CD4-positive, alpha-beta T cell treated with Interferon alpha-2 for 1 hour (primary cell): ENCODE measurements at regions not wholly inside any gene's neighbourhood (a gene's known extent, or its start where the extent isn't known, plus 50 kb on each side); places are given as distances from the start of the nearest gene placed in this dataset.

Experiments used
- DNase-seq, 2 donors: peaks; one replicate each; pipeline ENCODE4 v3.0.0-alpha.2; 2020 to 2022

DNA sequence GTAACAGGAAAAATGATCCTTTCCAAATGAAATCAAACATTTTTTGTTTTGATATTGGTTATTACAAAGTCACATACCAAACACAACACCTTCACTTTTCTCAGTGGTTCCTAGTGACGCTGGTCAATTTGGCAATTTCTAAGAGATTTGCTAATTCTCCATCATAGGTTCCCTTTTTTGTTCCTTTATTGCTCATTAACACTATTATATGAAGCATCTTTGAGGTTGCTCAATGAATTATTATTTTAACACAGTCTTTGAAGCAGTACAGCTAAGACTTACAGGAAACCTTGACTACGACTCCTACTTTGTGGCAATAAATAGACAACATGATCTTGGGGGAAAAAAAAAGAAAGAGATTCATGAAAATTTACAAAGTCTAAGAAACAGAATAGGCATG is 152.2 kb upstream of the VRK2 start:
- DNase-seq: no peak

DNA sequence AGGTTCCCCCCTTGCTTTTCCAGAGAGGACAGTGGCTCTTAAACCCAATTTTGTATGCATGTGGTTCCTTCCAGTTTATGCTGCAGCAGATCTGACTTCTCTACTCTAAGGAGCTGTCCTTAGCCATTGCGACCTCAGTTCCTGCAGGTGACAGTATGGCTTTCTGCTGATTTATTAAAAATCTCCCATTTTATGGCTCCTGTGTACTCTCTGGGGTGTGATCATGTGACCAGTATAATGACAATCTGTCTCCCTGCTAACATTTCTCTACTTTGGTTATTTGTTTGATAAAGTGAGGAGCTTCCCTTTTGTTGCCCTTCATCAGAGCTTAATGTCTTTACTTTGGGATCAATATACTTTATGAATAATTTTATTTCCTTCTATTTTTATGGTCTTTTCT is 148.7 kb upstream of the VRK2 start:
- DNase-seq: no peak

DNA sequence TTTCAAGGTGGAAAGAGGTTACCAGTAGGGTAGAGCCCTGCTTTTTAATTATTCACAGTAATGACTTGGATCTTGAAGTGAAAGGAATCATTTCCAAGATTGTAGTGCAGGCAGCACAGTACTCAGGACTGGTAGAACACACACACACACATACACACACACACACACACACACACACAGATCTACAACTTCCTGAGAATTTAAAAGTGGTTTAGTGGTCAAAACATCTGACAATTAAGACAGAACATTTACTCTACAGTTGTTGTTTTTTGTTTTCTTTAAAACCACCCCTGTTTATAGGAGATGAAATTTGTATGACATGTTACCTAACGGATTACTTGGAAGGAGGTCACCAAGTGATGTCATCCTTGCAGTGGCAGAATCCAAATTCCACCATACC is 146.7 kb upstream of the VRK2 start:
- peak in 1 of 2 donors; percentile 26 for DNase-seq

DNA sequence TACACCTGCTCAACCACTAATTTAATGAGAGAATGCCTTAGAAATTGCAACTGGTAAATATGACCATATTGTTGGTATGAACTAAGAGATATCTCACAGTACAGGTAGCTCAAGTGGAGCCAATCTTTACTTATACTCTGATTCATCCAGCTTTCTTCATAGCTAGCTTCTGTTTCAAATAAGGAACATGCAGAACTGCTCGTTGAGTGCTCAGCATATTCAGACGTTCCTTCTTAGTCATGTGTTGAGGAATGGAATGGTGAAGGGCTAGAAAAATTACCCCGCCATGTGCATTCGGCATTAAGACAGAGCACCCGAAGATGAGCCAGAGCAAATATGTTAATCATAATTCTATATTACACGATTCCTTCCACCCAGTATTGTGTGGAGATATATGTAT is 144.0 kb upstream of the VRK2 start:
- no peak for DNase-seq

DNA sequence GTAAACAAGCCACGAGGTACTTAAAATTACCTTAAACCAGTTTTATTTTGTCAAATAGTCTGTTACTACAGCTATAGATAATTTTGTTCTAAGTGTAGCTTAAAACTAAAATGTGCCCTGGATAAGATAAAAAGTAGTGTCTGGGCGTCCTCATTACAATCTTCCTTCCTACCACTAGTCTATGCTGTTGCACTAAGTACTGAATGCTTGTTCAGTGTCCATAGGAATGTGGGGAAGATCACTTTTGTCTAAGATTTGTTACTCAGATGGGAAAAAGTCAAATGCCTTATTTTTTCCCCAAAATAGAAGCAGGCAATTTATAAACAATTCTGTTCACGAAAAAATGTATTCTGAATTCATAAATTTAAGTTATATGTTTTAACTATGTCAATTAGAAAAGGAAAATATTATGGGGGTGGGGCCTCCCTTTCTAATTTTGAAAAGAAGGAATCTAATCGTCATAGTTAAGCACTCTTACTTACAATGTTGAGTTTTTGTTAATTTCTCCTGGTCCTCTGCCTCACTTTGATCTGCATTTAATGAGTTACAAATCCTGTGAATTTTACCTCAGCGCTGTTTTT is 140.4 kb upstream of the VRK2 start:
- peak in 1 of 2 donors; percentile 53 for DNase-seq

DNA sequence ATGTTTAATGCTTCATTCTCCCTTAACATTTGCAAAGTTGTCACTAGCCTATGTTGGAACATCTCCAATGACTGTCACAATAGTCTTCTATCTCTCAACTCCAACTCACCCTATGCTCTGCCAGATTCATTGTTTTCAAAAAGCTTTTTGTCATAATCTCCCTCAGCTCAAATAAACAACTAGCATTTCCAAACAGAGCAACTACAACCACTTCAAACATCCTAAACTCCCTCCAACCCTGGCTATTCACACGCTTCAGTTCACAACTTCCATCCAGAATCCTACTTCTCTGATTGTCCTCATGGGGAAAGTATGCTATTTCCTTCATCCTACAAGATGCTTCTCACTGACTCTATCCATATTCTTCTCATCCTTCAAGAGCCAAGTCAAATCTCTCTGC is 139.2 kb upstream of the VRK2 start:
- DNase-seq: no peak

DNA sequence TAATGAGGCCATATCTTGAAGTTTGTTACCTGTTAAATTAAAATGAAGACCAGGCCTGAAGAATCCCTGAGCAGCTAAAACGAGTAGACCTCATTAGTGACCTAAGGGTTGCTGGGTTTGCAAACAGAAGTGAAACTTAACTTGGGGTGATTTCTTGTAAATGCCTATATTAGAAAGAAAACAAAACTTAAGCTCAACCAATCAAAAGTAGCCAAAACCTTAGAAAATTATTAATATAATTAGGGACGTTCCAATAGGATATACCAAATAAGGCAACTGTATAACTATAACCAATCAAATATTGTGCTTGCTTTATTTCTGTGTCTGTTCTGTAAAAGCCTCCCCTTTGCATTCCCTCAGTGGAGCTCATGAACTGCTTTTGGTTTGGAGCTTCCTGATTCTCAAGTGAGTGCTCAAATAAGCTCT is 137.9 kb upstream of the VRK2 start:
- peak; percentile 37 to 73 for DNase-seq

DNA sequence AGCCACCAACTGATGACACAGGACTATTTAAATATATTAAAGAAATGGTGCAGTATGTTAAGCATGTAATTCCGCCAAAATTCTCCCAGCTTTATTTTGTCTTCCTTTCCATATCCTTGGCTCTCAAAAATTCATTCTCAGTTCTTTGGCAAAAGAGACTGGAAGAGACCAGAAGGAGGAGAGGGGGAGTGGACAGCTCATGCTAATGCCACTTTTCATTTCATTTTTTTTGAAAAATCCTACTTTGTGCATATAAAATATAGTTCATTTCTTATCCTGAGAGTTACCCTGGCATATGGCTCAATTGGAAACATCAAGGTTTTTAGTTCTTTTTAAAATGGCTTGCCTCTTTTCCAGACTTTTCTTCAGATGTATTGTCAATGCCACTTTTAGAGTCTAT is 128.5 kb upstream of the VRK2 start:
- DNase-seq: no peak

DNA sequence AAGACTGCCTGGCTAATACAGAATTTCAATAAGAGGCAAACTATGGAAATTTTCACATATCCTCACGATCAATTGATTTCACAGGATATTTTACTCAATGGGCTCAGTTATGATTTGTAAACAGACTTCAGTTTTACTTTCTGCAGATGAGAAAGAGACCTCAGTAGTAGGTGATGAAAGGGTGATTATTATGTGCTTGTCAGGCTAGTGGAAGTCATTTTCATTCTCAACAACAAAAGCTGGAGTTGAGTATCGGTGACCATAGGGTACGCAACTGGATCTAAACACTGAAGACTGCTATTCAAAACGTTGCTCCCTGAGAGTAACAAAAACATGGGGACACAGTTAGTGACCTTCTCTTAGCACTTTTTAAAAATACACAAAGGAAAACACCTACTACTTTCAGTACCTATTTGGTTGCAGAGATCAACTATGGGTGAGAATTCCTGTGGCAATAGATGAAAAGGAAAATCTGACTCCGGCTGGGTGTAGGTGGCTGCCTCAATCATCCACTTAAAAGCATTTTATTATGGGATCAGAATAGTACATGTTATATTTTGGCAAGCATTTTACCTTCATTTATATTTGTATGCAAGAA is 126.2 kb upstream of the VRK2 start:
- DNase-seq: no peak

DNA sequence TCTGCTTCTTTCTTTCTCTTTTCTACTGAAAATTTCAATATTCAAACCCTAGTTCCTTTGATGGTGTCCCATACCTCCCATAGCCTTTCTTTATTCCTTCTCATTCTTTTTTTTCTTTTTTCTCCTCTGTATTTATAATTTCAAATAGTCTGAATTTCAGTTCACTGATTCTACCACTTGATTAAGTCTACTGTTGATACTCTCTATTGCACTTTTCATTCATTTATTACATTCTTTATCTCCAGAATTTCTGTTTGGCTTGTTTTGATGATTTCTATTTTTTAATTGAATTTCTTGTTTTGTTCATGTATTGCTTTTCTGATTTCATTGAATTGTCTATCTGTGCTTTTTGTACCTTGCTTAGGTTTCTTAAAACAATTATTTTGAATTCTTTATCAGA is 111.9 kb upstream of the VRK2 start:
- DNase-seq: no peak

DNA sequence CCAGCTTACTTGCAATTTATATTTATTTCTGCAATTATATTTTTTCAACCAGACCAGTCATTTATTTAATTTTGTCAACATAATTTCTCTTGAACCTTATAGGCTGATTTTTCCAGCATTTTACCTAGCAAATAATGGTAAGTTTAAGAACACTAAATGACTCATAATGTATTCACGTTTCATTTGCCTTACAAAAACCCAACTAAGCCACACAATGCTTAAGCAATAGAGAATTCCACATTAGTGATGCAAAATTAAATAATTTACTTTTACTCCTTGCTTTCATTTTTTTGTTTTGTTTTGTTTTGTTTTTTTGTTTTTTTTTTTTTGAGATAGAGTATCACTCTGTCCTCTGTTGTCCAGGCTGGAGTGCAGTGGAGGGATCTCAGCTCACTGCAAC is 110.4 kb upstream of the VRK2 start:
- DNase-seq: no peak

DNA sequence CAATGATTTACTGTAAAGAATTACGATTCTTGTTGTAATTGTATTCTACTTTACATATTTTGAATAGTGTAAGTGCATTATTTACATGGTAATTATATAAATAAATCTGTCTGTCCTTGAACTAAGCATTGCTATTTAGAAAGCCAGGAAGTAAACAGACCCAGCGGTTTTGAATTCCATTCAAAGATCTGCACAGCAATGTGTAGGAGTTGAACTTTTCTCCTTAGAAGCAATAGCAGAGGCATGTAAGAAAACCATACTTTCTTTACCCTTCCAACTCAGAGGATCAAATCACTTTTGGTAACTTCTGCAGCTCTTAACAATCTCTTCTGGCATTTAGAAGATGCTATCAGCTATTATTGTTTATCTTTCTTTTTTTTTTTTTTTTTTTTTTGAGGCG is 109.2 kb upstream of the VRK2 start:
- DNase-seq: no peak

DNA sequence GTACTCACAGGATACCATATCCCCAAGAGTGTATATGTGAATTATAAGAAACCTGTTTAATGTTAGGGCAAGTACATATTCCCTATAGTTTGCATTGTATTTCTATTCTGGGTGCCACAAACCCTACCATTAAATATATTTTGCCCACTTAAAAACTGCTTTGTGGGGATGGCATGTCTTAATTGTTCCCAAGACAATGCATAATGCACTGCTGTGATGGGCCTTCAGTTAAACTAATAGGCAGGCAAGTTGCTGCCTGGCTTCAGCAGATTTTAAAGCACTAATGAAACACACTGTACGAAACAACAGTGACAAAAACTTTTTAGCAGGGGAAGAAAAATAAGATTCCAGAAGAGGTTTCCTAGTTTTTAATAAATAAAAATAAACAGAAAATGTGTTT is 104.8 kb upstream of the VRK2 start:
- DNase-seq: no peak

DNA sequence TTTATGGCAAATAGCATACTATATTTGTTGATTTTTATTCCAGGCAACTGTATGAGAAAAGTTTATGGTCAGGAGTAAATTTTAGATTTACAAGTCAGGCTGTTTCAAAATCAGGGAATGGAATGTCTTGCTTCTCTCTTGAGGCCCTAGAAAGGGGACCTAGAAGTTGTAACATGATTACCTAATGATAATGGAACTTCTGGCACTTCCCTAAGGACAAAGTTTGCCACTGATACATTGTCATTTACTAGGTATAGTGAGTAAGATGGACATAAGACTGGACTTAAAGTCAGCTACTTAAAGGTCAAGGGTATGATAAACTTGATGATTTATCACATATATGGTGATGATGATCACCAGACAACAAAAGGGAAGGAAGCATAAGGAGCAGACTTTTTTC is 103.3 kb upstream of the VRK2 start:
- DNase-seq: no peak

DNA sequence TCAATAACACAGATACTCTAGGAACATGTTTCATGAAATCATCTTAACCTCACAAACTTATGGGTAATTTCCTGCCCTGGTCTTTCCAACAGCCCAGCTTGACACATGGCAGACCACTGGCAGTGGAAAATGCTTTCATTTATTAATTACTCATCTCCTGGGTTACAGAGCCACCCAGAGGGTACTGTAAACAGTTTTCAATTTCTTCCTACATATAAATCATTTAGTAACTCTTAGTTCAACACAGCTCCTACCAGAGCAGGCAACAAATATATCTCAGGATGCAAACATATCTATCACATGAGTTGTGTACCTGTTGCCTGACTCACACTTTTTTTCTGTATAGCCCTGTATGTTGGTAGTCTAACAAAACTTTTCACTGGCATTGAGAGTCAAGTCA is 99.2 kb upstream of the VRK2 start:
- DNase-seq: no peak

DNA sequence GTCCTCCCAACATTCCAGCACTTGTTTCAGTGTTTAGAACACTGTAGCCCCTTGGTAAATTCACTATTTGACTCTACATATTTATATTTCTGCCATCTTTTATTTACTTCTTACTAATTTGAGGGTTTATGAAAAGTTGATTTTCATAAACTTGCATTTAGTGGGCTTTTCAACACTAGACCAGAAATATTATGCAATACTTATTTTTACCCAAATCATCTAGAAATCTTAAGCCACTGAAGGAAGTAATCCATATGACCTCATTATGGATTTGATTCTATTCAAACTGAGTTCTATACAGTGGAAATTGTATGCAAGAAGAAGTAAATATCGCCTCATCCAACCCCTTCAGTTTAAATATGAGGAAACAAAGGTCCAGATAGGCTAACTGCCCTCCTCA is 92.6 kb upstream of the VRK2 start:
- DNase-seq: no peak

DNA sequence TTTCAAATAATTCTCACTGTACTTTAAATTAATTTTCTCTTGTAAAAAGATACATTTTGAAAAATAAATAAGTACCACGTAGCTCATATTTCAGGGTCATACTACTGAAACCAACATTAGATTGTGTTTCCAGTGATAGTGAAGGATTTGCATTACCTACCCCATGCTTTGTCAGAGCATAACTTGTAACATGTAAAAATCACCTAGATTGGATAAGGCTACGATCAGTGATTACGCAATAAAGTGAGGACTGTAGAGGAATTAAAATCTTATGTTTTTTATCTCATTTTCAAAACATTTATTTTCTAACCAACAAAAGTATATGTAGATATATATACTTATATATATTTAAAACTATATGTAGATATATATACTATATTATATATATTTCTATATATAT is 89.4 kb upstream of the VRK2 start:
- DNase-seq: no peak

DNA sequence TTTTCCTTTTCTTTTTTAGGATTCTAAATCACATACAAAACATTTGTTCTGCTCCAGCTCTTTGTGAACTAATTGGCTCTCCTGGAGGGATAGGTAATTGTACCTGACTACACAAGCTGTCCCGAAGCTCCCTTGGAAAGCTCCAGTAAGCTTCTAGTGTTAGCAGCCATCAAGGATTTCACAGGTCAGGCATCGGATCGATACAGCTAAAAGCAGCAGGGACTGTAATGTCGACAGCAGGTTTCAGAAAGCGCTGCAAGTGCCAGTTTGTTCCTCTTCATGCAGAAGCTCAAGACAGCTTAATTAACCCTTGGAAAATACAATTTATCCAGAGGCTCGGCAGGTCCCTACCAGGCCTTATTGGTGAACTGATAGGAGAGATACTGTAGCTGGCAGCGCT is 87.2 kb upstream of the VRK2 start:
- DNase-seq: no peak

DNA sequence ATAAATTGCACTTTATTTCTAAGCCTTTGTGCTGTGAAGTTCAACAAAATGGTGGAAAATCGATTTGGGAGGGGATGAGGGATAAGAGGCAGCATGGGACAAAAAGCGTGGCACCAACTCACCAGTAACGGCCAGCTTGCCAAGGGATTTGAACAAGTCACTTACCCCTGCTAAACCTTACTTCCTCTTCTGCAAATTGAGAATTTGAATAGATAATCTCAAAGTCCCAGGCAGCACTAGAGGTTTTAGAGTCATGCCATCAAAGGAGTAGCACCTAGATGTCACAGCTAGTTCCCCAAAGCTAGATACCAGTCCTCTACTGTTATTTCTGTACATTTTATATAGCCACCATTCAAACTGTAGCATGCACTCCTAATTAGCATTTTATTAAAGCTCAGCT is 83.7 kb upstream of the VRK2 start:
- DNase-seq: no peak

DNA sequence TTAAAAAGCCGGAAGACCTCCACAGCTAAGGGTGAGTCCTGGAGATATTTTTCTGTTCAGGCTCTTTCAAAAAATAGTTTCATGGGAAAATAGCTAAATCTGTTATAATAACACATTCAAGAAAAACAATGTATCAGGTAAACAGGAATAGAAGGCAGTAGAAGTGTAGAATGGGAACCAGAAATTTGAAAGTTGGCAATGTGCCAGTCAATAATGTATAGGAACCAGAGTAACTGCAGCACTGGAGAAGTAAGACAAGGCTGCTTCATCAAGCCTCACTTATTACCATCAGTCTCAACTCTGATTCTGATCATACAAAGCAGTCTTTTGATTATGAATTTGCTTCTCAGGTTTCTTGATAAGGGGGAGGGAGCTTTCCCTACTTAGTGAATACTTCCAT is 81.4 kb upstream of the VRK2 start:
- no peak for DNase-seq

DNA sequence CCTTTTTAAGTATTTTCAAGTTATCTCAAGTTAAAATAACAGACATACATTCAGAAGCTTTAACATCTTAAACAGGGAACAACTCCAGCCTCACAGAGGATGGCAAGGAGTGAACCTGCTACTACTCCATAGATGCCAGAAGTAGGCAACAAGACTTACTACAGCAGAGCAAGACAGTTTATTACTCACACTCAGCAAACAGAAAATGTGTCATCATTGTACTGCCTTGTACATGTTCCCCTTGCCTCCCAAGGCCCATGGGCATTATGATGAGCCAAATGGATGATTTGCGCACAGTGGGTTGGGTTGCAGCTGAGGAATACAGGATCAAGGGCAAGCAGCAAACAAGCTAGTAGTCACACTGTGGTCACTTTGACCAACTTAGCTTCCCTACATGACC is 80.6 kb upstream of the VRK2 start:
- no peak for DNase-seq

DNA sequence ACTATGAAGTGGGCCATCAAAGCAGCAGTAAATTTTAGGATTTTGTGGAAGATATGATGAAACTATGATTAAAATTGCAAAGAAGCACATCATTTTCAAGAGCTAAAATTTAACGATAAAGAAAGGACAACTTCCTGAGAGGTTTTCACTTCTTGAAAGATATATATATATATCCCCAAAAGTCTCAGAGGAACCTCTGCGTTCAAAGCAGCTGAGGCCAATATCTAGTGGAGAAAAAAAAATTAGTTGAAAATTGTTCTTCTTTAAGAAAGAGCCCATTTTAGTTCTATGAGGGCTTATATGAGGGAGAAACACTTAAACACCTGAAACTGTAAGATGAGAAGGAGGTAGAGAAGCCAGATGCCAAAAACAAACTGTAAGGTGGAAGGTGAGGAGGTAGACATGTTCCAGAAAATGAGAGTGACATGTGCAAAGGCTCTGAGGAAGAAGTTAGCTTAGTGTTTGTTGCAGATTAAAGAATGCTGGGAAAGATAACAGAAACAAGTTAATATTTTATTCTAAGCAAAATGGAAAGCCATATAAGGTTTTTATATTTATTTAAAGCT is 72.9 kb upstream of the VRK2 start:
- no peak for DNase-seq

DNA sequence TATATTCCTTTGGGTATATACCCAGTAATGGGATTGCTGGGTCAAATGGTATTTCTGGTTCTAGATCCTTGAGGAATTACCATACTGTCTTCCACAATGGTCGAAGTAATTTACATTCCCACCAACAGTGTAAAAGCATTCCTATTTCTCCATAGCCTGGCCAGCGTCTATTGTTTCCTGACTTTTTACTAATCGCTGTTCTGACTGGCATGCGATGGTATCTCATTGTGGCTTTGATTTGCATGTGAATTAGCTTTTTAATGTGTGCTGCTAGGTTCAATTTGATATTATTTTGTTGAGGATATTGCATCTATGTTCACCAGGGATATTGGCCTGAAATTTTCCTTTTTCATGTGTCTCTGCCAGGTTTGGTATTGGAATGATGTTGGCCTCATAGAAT is 67.4 kb upstream of the VRK2 start:
- DNase-seq: no peak

DNA sequence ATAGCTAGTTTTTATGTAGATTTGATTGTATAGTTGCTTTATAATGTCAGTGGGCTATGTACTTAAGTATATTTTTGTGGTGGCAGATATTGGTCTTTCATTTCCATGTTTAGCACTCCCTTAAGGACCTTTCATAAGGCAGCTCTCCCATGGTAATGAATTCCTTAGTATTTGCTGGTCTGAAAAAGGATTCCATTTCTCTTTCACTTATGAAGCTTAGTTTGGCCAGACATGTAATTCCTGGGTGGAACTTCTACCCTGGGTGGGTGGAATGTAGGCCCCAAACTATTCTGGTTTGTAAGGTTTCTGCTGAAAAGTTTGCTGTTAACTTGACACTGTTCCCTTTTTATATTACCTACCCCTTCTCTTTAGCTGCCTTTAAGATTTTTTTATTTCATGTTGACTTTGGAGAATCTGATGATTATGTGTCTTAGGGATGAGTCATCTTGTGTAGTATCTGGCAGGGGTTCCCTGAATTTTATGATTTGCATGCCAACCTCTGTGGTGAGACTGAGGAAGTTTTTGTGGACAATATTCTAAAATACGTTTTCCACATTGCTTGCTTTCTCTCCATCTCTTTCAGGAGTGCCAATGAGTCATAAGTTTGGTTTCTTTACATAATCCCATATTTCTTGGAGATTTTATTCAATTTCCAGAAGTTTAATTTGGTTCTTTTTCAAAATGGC is 65.4 kb upstream of the VRK2 start:
- no peak for DNase-seq
